CD4-positive, alpha-beta T cell treated with Interleukin-4 for 4 hours (primary cell): ENCODE measurements at regions not wholly inside any gene's neighbourhood (a gene's known extent, or its start where the extent isn't known, plus 50 kb on each side); places are given as distances from the start of the nearest gene placed in this dataset.

ENCODE experiments used
- DNase-seq: peaks from one replicate; pipeline ENCODE4 v3.0.0-alpha.2; 2020

DNA sequence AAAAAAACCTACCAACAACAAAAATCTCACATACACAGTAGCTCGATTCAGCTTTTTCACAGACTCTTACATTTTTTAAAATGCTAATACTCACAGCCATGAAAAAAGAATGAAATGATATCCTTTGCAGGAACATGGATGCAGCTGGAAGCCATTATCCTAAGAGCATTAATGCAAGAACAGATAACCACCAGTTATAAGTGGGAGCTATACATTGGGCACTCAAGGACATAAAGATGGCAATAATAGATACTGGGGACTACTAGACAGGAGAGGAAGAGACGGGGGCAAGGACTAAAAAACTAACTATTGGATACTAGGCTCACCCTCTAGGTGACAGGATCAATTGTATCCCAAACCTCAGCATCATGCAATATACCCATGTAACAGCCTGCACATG lies 90.3 kb upstream of the CCNH start:
- no peak for DNase-seq

DNA sequence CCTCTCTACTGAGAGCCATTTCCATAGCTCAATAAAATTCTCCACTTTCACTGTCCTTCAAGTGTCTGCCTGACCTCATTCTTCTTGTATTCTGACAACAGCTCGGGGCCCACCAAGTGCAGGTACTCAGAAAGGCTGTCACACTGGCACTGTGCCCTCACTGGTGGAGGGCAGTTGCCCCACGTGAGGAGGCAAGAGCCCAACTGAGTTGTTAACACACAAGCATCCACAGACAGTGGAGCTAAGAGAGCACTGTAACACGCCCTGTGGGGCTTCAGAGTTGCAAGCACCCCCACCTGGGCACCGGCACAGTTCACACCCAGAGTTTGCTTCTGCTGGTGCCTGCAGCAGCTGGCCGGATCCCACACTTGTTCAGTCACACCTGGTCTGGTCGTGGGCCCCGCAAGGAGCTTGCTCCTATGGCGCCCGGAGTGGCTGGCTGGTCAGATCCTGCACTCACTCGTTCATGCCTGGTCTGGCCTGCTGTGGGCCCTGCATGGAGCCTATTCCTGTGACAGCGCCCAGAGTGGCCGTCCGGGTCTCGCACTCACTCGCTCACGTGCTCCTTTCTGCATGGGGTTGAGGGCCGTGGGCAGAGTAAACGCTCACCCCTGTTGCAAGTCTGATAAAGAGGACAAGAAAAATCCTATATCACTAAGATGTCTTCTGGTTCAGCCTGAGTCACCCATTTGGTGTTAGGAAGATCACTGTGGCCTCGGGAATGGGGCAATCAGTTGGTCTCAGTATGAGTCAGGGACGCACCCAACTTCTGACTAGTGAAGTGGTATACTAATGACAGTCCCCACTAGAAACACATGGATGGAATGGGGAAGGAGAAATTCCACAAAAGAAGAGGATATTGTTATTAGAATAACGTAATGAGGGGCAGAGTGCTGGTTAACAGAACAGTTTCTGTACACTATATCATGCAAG lies 87.0 kb upstream of the CCNH start:
- no peak for DNase-seq
